ENCODE measurements at regions not wholly inside any gene's neighbourhood (a gene's known extent, or its start where the extent isn't known, plus 50 kb on each side); places are given as distances from the start of the nearest gene placed in this dataset.

GRCh38 chrX:4397471-4397870, 684.0 kb upstream of the PRKX start:
- no peaks in the 10 kb centered on the region for H3K27me3 ChIP-seq (ENCODE audit: control insufficient read depth in 1 of 2, insufficient read depth in 2 of 2, low read length in 2 of 2)
- no peaks in the 10 kb centered on the region for H3K36me3 ChIP-seq (ENCODE audit: control insufficient read depth in 2 of 2, insufficient read depth in 2 of 2, low read length in 2 of 2)
- H3K9ac ChIP-seq (ENCODE audit: low read length in 2 of 2) = no peak overlapping the region
- no peak overlapping the region for H3K4me3 ChIP-seq (ENCODE audit: low read length in 2 of 2)
- no peaks in the 10 kb centered on the region for H3K9me3 ChIP-seq (ENCODE audit: control insufficient read depth in 2 of 2, low read length in 2 of 2)
- no peaks in the 10 kb centered on the region for H3K4me1 ChIP-seq (ENCODE audit: control insufficient read depth, insufficient read depth, low read length)
- no peak overlapping the region for H3K27ac ChIP-seq (ENCODE audit: low read length)

- H3K27me3 ChIP-seq (ENCODE audit: control insufficient read depth in 1 of 2, insufficient read depth in 2 of 2, low read length in 2 of 2) = no peaks in the 10 kb centered on the region
- no peaks in the 10 kb centered on the region for H3K36me3 ChIP-seq (ENCODE audit: control insufficient read depth in 2 of 2, insufficient read depth in 2 of 2, low read length in 2 of 2)
- H3K27ac ChIP-seq (ENCODE audit: low read length) = no peak overlapping the region
- no peaks in the 10 kb centered on the region for H3K4me1 ChIP-seq (ENCODE audit: control insufficient read depth, insufficient read depth, low read length)
- H3K9ac ChIP-seq (ENCODE audit: low read length in 2 of 2) = no peak overlapping the region
- H3K9me3 ChIP-seq (ENCODE audit: control insufficient read depth in 2 of 2, low read length in 2 of 2) = peaks cover 0 to 10% of the 10 kb centered on the region in 2 donors
- H3K4me3 ChIP-seq (ENCODE audit: low read length in 2 of 2) = no peak overlapping the region
These were observed 668.8 kb upstream of the PRKX start for GRCh38 chrX:4382273-4382672.

GRCh38 chrX:4380710-4381109, 667.3 kb upstream of the PRKX start:
- no peaks in the 10 kb centered on the region for H3K4me1 ChIP-seq (ENCODE audit: control insufficient read depth, insufficient read depth, low read length)
- no peak overlapping the region for H3K4me3 ChIP-seq (ENCODE audit: low read length in 2 of 2)
- H3K27ac ChIP-seq (ENCODE audit: low read length) = no peak overlapping the region
- H3K27me3 ChIP-seq (ENCODE audit: control insufficient read depth in 1 of 2, insufficient read depth in 2 of 2, low read length in 2 of 2) = no peaks in the 10 kb centered on the region
- H3K36me3 ChIP-seq (ENCODE audit: control insufficient read depth in 2 of 2, insufficient read depth in 2 of 2, low read length in 2 of 2) = no peaks in the 10 kb centered on the region
- no peak overlapping the region for H3K9ac ChIP-seq (ENCODE audit: low read length in 2 of 2)
- peaks cover 0 to 9% of the 10 kb centered on the region in 2 donors for H3K9me3 ChIP-seq (ENCODE audit: control insufficient read depth in 2 of 2, low read length in 2 of 2)

- H3K9ac ChIP-seq (ENCODE audit: low read length in 2 of 2) = no peak overlapping the region
- H3K27ac ChIP-seq (ENCODE audit: low read length) = no peak overlapping the region
- H3K36me3 ChIP-seq (ENCODE audit: control insufficient read depth in 2 of 2, insufficient read depth in 2 of 2, low read length in 2 of 2) = no peaks in the 10 kb centered on the region
- H3K27me3 ChIP-seq (ENCODE audit: control insufficient read depth in 1 of 2, insufficient read depth in 2 of 2, low read length in 2 of 2) = no peaks in the 10 kb centered on the region
- H3K9me3 ChIP-seq (ENCODE audit: control insufficient read depth in 2 of 2, low read length in 2 of 2) = peaks cover 0 to 7% of the 10 kb centered on the region in 2 donors
- no peak overlapping the region for H3K4me3 ChIP-seq (ENCODE audit: low read length in 2 of 2)
- H3K4me1 ChIP-seq (ENCODE audit: control insufficient read depth, insufficient read depth, low read length) = no peaks in the 10 kb centered on the region
These were observed 665.6 kb upstream of the PRKX start for GRCh38 chrX:4379071-4379470.

GRCh38 chrX:4373791-4374190, 660.3 kb upstream of the PRKX start:
- Histone ChIP-seq H3K27me3 (ENCODE audit: control insufficient read depth in 1 of 2, insufficient read depth in 2 of 2, low read length in 2 of 2) (no peaks in the 10 kb centered on the region), H3K4me1 (ENCODE audit: control insufficient read depth, insufficient read depth, low read length) (no peaks in the 10 kb centered on the region), H3K9ac (ENCODE audit: low read length in 2 of 2) (no peak overlapping the region), H3K27ac (ENCODE audit: low read length) (no peak overlapping the region), H3K9me3 (ENCODE audit: control insufficient read depth in 2 of 2, low read length in 2 of 2) (peaks cover 0 to 6% of the 10 kb centered on the region in 2 donors), H3K36me3 (ENCODE audit: control insufficient read depth in 2 of 2, insufficient read depth in 2 of 2, low read length in 2 of 2) (no peaks in the 10 kb centered on the region), H3K4me3 (ENCODE audit: low read length in 2 of 2) (no peak overlapping the region)

GRCh38 chrX:4358577-4358976, 645.1 kb upstream of the PRKX start:
- Histone ChIP-seq H3K4me1 (ENCODE audit: control insufficient read depth, insufficient read depth, low read length) (no peaks in the 10 kb centered on the region), H3K27ac (ENCODE audit: low read length) (no peak overlapping the region), H3K9ac (ENCODE audit: low read length in 2 of 2) (no peak overlapping the region), H3K4me3 (ENCODE audit: low read length in 2 of 2) (no peak overlapping the region), H3K9me3 (ENCODE audit: control insufficient read depth in 2 of 2, low read length in 2 of 2) (no peaks in the 10 kb centered on the region), H3K36me3 (ENCODE audit: control insufficient read depth in 2 of 2, insufficient read depth in 2 of 2, low read length in 2 of 2) (no peaks in the 10 kb centered on the region), H3K27me3 (ENCODE audit: control insufficient read depth in 1 of 2, insufficient read depth in 2 of 2, low read length in 2 of 2) (no peaks in the 10 kb centered on the region)

GRCh38 chrX:4322916-4323315, 609.5 kb upstream of the PRKX start:
- Histone ChIP-seq H3K4me1 (ENCODE audit: control insufficient read depth, insufficient read depth, low read length) (no peaks in the 10 kb centered on the region), H3K9ac (ENCODE audit: low read length in 2 of 2) (no peak overlapping the region), H3K36me3 (ENCODE audit: control insufficient read depth in 2 of 2, insufficient read depth in 2 of 2, low read length in 2 of 2) (no peaks in the 10 kb centered on the region), H3K27ac (ENCODE audit: low read length) (no peak overlapping the region), H3K27me3 (ENCODE audit: control insufficient read depth in 1 of 2, insufficient read depth in 2 of 2, low read length in 2 of 2) (no peaks in the 10 kb centered on the region), H3K4me3 (ENCODE audit: low read length in 2 of 2) (no peak overlapping the region), H3K9me3 (ENCODE audit: control insufficient read depth in 2 of 2, low read length in 2 of 2) (no peaks in the 10 kb centered on the region)

- Histone ChIP-seq H3K4me1 (ENCODE audit: control insufficient read depth, insufficient read depth, low read length) (no peaks in the 10 kb centered on the region), H3K9ac (ENCODE audit: low read length in 2 of 2) (no peak overlapping the region), H3K9me3 (ENCODE audit: control insufficient read depth in 2 of 2, low read length in 2 of 2) (no peaks in the 10 kb centered on the region), H3K4me3 (ENCODE audit: low read length in 2 of 2) (no peak overlapping the region), H3K27ac (ENCODE audit: low read length) (no peak overlapping the region), H3K36me3 (ENCODE audit: control insufficient read depth in 2 of 2, insufficient read depth in 2 of 2, low read length in 2 of 2) (no peaks in the 10 kb centered on the region), H3K27me3 (ENCODE audit: control insufficient read depth in 1 of 2, insufficient read depth in 2 of 2, low read length in 2 of 2) (no peaks in the 10 kb centered on the region)
These were observed 607.0 kb upstream of the PRKX start for GRCh38 chrX:4320436-4320947.

GRCh38 chrX:4315891-4316290, 602.4 kb upstream of the PRKX start:
- no peaks in the 10 kb centered on the region for H3K27me3 ChIP-seq (ENCODE audit: control insufficient read depth in 1 of 2, insufficient read depth in 2 of 2, low read length in 2 of 2)
- no peak overlapping the region for H3K4me3 ChIP-seq (ENCODE audit: low read length in 2 of 2)
- no peaks in the 10 kb centered on the region for H3K9me3 ChIP-seq (ENCODE audit: control insufficient read depth in 2 of 2, low read length in 2 of 2)
- no peak overlapping the region for H3K27ac ChIP-seq (ENCODE audit: low read length)
- no peaks in the 10 kb centered on the region for H3K36me3 ChIP-seq (ENCODE audit: control insufficient read depth in 2 of 2, insufficient read depth in 2 of 2, low read length in 2 of 2)
- no peaks in the 10 kb centered on the region for H3K4me1 ChIP-seq (ENCODE audit: control insufficient read depth, insufficient read depth, low read length)
- H3K9ac ChIP-seq (ENCODE audit: low read length in 2 of 2) = no peak overlapping the region

- Histone ChIP-seq H3K27me3 (ENCODE audit: control insufficient read depth in 1 of 2, insufficient read depth in 2 of 2, low read length in 2 of 2) (no peaks in the 10 kb centered on the region), H3K4me1 (ENCODE audit: control insufficient read depth, insufficient read depth, low read length) (no peaks in the 10 kb centered on the region), H3K27ac (ENCODE audit: low read length) (no peak overlapping the region), H3K9me3 (ENCODE audit: control insufficient read depth in 2 of 2, low read length in 2 of 2) (no peaks in the 10 kb centered on the region), H3K36me3 (ENCODE audit: control insufficient read depth in 2 of 2, insufficient read depth in 2 of 2, low read length in 2 of 2) (no peaks in the 10 kb centered on the region), H3K4me3 (ENCODE audit: low read length in 2 of 2) (no peak overlapping the region), H3K9ac (ENCODE audit: low read length in 2 of 2) (no peak overlapping the region)
These were observed 601.1 kb upstream of the PRKX start for GRCh38 chrX:4314586-4314985.

- no peaks in the 10 kb centered on the region for H3K4me1 ChIP-seq (ENCODE audit: control insufficient read depth, insufficient read depth, low read length)
- no peak overlapping the region for H3K9ac ChIP-seq (ENCODE audit: low read length in 2 of 2)
- H3K4me3 ChIP-seq (ENCODE audit: low read length in 2 of 2) = no peak overlapping the region
- no peaks in the 10 kb centered on the region for H3K36me3 ChIP-seq (ENCODE audit: control insufficient read depth in 2 of 2, insufficient read depth in 2 of 2, low read length in 2 of 2)
- no peaks in the 10 kb centered on the region for H3K27me3 ChIP-seq (ENCODE audit: control insufficient read depth in 1 of 2, insufficient read depth in 2 of 2, low read length in 2 of 2)
- no peak overlapping the region for H3K27ac ChIP-seq (ENCODE audit: low read length)
- H3K9me3 ChIP-seq (ENCODE audit: control insufficient read depth in 2 of 2, low read length in 2 of 2) = no peaks in the 10 kb centered on the region
These were observed 563.7 kb upstream of the PRKX start for GRCh38 chrX:4277122-4277521.

Measured in stomach smooth muscle (tissue), 2 donors.